Ishikawa (cell line): ENCODE measurements at regions not wholly inside any gene's neighbourhood (a gene's known extent, or its start where the extent isn't known, plus 50 kb on each side); places are given as distances from the start of the nearest gene placed in this dataset.

ENCODE experiments used
- CEBPB ChIP-seq: IDR thresholded peaks from 2 replicates; pipeline ENCODE4 v1.6.1; 2012
- CREB1 ChIP-seq: IDR thresholded peaks from 2 replicates; pipeline ENCODE4 v1.6.1; 2012; ENCODE audit warnings: low read depth
- EGR1 ChIP-seq: IDR thresholded peaks from 2 replicates; pipeline ENCODE4 v1.6.1; 2012
- EP300 ChIP-seq: IDR thresholded peaks from 2 replicates; pipeline ENCODE4 v1.6.1; 2012; ENCODE audit warnings: borderline replicate concordance
- FOXM1 ChIP-seq: IDR thresholded peaks from 2 replicates; pipeline ENCODE4 v1.6.1; 2012; ENCODE audit warnings: low read depth, borderline replicate concordance
- NFIC ChIP-seq: IDR thresholded peaks from 2 replicates; pipeline ENCODE4 v1.6.1; 2012
- RAD21 ChIP-seq: IDR thresholded peaks from 2 replicates; pipeline ENCODE4 v1.6.1; 2012; ENCODE audit warnings: low read depth
- TAF1 ChIP-seq: IDR thresholded peaks from 2 replicates; pipeline ENCODE4 v1.6.1; 2012; ENCODE audit warnings: low read depth, mild to moderate bottlenecking
- TCF12 ChIP-seq: IDR thresholded peaks from 2 replicates; pipeline ENCODE4 v1.6.1; 2012; ENCODE audit warnings: low read depth
- TEAD4 ChIP-seq: IDR thresholded peaks from 2 replicates; pipeline ENCODE4 v1.6.1; 2012
- YY1 ChIP-seq: IDR thresholded peaks from 2 replicates; pipeline ENCODE4 v1.6.1; 2012; ENCODE audit warnings: low read depth
- ZBTB7A ChIP-seq: IDR thresholded peaks from 2 replicates; pipeline ENCODE4 v1.6.1; 2012; ENCODE audit warnings: low read depth
- TF ChIP-seq, protein P1 (sequence below): IDR thresholded peaks from 2 replicates; pipeline ENCODE4 v1.6.1; 2012
- TF ChIP-seq, protein P2 (sequence below): IDR thresholded peaks from 2 replicates; pipeline ENCODE4 v1.6.1; 2012; ENCODE audit warnings: low read depth, mild to moderate bottlenecking
- TF ChIP-seq, protein P3 (sequence below): IDR thresholded peaks from 2 replicates; pipeline ENCODE4 v1.6.1; 2012

DNA sequence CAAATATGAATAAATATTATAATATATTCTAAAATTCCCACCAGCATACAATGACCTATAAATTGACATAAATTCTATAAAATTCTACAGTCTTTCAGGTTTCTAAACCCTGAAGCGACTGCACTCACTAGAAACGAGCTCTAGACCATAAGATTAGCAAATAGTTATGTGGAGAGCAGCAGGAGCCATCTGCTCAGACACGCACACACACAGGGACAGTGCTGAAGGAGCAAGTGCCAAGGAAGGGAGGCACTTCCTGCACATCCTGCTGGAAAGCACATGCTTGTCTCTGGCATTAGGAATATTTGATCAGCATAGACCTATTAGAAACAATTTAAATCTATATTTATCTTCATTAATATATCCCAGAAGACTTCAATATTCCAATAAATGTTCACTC is 713.9 kb upstream of the CDH2 start:
- TF ChIP-seq EGR1, result no peak
- TF ChIP-seq, protein P1, sequence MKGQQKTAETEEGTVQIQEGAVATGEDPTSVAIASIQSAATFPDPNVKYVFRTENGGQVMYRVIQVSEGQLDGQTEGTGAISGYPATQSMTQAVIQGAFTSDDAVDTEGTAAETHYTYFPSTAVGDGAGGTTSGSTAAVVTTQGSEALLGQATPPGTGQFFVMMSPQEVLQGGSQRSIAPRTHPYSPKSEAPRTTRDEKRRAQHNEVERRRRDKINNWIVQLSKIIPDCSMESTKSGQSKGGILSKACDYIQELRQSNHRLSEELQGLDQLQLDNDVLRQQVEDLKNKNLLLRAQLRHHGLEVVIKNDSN, result no peak
- TF ChIP-seq ZBTB7A, result no peak
- no peak for TF ChIP-seq TAF1
- no peak for TF ChIP-seq TEAD4
- TF ChIP-seq, protein P2, sequence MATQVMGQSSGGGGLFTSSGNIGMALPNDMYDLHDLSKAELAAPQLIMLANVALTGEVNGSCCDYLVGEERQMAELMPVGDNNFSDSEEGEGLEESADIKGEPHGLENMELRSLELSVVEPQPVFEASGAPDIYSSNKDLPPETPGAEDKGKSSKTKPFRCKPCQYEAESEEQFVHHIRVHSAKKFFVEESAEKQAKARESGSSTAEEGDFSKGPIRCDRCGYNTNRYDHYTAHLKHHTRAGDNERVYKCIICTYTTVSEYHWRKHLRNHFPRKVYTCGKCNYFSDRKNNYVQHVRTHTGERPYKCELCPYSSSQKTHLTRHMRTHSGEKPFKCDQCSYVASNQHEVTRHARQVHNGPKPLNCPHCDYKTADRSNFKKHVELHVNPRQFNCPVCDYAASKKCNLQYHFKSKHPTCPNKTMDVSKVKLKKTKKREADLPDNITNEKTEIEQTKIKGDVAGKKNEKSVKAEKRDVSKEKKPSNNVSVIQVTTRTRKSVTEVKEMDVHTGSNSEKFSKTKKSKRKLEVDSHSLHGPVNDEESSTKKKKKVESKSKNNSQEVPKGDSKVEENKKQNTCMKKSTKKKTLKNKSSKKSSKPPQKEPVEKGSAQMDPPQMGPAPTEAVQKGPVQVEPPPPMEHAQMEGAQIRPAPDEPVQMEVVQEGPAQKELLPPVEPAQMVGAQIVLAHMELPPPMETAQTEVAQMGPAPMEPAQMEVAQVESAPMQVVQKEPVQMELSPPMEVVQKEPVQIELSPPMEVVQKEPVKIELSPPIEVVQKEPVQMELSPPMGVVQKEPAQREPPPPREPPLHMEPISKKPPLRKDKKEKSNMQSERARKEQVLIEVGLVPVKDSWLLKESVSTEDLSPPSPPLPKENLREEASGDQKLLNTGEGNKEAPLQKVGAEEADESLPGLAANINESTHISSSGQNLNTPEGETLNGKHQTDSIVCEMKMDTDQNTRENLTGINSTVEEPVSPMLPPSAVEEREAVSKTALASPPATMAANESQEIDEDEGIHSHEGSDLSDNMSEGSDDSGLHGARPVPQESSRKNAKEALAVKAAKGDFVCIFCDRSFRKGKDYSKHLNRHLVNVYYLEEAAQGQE, result no peak
- TF ChIP-seq CEBPB, result no peak
- no peak for TF ChIP-seq YY1
- TF ChIP-seq NFIC, result no peak
- TF ChIP-seq TCF12, result no peak
- TF ChIP-seq, protein P3, sequence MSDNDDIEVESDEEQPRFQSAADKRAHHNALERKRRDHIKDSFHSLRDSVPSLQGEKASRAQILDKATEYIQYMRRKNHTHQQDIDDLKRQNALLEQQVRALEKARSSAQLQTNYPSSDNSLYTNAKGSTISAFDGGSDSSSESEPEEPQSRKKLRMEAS, result no peak
- TF ChIP-seq EP300, result no peak
- no peak for TF ChIP-seq FOXM1
- no peak for TF ChIP-seq RAD21
- TF ChIP-seq CREB1, result no peak

DNA sequence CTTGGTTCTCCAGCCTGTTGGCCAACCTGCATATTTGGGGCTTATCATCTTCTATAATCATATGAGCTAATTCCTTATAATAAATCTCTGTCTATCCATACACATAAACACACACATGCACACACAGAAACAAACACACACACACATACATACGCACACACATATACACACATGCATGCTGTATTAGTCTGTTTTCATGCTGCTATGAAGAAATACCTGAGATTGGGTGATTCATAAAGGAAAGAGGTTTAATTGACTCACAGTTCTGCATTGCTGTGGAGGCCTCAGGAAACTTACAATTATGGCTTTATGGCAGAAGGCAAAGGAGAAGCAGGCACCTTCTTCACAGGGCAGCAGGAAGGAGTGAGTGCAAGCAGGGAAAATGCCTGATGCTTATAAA is 707.4 kb upstream of the CDH2 start:
- no peak for TF ChIP-seq CEBPB
- TF ChIP-seq ZBTB7A, result no peak
- TF ChIP-seq, protein P1, result no peak
- TF ChIP-seq EP300, result no peak
- TF ChIP-seq, protein P2, result no peak
- TF ChIP-seq FOXM1, result no peak
- TF ChIP-seq NFIC, result no peak
- TF ChIP-seq TAF1, result no peak
- no peak for TF ChIP-seq YY1
- no peak for TF ChIP-seq RAD21
- TF ChIP-seq, protein P3, result no peak
- TF ChIP-seq CREB1, result no peak
- TF ChIP-seq EGR1, result no peak
- TF ChIP-seq TEAD4, result no peak
- TF ChIP-seq TCF12, result no peak

DNA sequence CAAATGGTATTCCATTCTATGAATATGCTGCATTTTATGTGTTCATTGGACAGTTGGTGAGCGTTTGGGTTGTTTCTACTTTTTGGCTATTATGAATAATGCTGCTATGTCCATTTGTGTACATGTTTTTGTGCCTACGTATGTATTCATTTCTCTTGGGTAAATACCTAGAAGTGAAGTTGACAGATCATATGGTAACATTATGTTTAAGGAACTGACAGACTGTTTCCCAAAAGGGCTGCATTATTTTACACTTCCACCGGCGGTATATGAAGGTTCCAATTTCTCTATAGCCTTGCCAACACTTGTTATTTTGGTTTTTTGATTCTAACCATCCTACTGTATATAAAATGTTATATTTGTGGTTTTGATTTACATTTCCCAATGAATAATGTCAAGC is 703.9 kb upstream of the CDH2 start:
- TF ChIP-seq ZBTB7A (no peak), TCF12 (no peak), CEBPB (no peak)

DNA sequence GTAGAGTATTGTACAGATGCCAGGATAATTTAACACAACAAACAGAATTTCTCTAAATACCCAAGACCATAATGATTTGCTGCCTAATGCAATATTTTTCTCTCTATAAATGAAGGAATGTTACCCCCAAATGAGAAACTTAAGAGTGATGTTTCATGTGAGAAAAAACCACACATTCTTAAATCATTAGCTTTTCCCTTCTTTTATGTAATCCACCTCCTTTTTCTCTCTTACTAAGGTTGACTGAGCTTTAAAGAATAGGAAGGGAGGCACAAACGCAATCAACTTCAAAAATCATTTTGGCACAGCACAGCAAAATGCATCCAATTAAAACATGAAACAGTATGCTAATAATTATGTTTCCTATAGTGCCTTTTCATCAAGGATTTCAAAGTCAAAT is 698.1 kb upstream of the CDH2 start:
- TF ChIP-seq TCF12 (peak; percentile 54; the same call in 1 of the 2 replicates), EP300 (peak; percentile 74), TEAD4 (peak; percentile 53), NFIC (peak; percentile 82; the same call in 1 of the 2 replicates), EGR1 (no peak), CEBPB (0 out of 2 replicates have a peak, but pooled peaks have one; percentile 30), YY1 (no peak), FOXM1 (peak; percentile 63; the same call in 1 of the 2 replicates)
- TF ChIP-seq, protein P2, result no peak

DNA sequence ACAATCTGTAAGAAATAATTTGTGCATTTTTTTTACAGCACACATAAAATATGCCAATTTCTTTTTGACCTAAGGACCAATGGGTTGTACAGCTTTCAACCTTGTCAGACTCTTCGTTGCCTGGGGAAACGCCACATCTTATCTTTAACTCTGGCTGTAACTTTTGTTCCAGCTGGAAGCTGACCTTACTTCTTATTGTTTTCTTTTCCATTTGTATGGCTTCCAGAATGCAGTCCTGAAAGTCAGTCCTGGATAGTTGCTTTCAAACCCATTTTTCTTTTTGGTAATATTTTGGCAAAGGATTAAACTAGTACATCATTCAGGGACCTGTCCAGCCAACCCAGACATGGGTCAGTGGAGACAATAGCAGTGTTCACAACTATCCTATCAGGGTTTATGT is 686.5 kb upstream of the CDH2 start:
- TF ChIP-seq ZBTB7A (no peak), TCF12 (no peak), YY1 (no peak), TEAD4 (no peak), FOXM1 (no peak), TAF1 (no peak)
- TF ChIP-seq, protein P3, result no peak
- TF ChIP-seq, protein P2, result no peak
- TF ChIP-seq, protein P1, result no peak
